ENCODE measurements at regions not wholly inside any gene's neighbourhood (a gene's known extent, or its start where the extent isn't known, plus 50 kb on each side); places are given as distances from the start of the nearest gene placed in this dataset.

- CTCF ChIA-PET = no interaction called here
- Mint-ChIP-seq H3K9me3 (ENCODE audit: unreplicated experiment) (peaks cover 4% of the 10 kb centered on the region), H3K27ac (ENCODE audit: low read depth, unreplicated experiment) (no peak overlapping the region)
These were observed 56.8 kb upstream of the SALL3 start for GRCh38 chr18:78922856-78923255.

GRCh38 chr18:78924301-78924700 is 55.3 kb upstream of the SALL3 start:
- CTCF ChIA-PET = interaction anchor here (0.6 kb wide), 1 partner anchor 531 kb away, joined by 3 read pairs; no protein-coding TSS in a partner anchor
- Mint-ChIP-seq H3K4me3 (ENCODE audit: unreplicated experiment) (no peak overlapping the region), H3K36me3 (ENCODE audit: insufficient read depth, unreplicated experiment) (no peaks in the 10 kb centered on the region), H3K9me3 (ENCODE audit: unreplicated experiment) (no peaks in the 10 kb centered on the region), H3K27ac (ENCODE audit: low read depth, unreplicated experiment) (no peak overlapping the region), H3K27me3 (ENCODE audit: insufficient read depth, unreplicated experiment) (no peaks in the 10 kb centered on the region), H3K4me1 (ENCODE audit: insufficient read depth, unreplicated experiment) (no peaks in the 10 kb centered on the region)
- BruUV-seq (replicated peaks) = no TSS peak
- intact Hi-C loops (cut with micrococcal nuclease) = no loop called here
- POLR2A ChIA-PET = no interaction called here
- TF ChIP-seq, protein P1, sequence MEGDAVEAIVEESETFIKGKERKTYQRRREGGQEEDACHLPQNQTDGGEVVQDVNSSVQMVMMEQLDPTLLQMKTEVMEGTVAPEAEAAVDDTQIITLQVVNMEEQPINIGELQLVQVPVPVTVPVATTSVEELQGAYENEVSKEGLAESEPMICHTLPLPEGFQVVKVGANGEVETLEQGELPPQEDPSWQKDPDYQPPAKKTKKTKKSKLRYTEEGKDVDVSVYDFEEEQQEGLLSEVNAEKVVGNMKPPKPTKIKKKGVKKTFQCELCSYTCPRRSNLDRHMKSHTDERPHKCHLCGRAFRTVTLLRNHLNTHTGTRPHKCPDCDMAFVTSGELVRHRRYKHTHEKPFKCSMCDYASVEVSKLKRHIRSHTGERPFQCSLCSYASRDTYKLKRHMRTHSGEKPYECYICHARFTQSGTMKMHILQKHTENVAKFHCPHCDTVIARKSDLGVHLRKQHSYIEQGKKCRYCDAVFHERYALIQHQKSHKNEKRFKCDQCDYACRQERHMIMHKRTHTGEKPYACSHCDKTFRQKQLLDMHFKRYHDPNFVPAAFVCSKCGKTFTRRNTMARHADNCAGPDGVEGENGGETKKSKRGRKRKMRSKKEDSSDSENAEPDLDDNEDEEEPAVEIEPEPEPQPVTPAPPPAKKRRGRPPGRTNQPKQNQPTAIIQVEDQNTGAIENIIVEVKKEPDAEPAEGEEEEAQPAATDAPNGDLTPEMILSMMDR (IDR thresholded peaks at IDR 0.05; ENCODE audit: unreplicated experiment) = no peak
- DNase-seq (ENCODE audit: unreplicated experiment) = no peak

More at GRCh38 chr18:78922856-78923255, 56.8 kb upstream of the SALL3 start:
- H3K27me3 Mint-ChIP-seq (ENCODE audit: insufficient read depth, unreplicated experiment) = no peaks in the 10 kb centered on the region
- H3K4me3 Mint-ChIP-seq (ENCODE audit: unreplicated experiment) = no peak overlapping the region
- BruUV-seq (replicated peaks) = no TSS peak
- TF ChIP-seq, protein P1 (IDR thresholded peaks at IDR 0.05; ENCODE audit: unreplicated experiment) = no peak
- POLR2A ChIA-PET = no interaction called here
- no peaks in the 10 kb centered on the region for H3K4me1 Mint-ChIP-seq (ENCODE audit: insufficient read depth, unreplicated experiment)
- no peaks in the 10 kb centered on the region for H3K36me3 Mint-ChIP-seq (ENCODE audit: insufficient read depth, unreplicated experiment)
- no peak for DNase-seq (ENCODE audit: unreplicated experiment)
- intact Hi-C loops (cut with micrococcal nuclease) = no loop called here

DNA sequence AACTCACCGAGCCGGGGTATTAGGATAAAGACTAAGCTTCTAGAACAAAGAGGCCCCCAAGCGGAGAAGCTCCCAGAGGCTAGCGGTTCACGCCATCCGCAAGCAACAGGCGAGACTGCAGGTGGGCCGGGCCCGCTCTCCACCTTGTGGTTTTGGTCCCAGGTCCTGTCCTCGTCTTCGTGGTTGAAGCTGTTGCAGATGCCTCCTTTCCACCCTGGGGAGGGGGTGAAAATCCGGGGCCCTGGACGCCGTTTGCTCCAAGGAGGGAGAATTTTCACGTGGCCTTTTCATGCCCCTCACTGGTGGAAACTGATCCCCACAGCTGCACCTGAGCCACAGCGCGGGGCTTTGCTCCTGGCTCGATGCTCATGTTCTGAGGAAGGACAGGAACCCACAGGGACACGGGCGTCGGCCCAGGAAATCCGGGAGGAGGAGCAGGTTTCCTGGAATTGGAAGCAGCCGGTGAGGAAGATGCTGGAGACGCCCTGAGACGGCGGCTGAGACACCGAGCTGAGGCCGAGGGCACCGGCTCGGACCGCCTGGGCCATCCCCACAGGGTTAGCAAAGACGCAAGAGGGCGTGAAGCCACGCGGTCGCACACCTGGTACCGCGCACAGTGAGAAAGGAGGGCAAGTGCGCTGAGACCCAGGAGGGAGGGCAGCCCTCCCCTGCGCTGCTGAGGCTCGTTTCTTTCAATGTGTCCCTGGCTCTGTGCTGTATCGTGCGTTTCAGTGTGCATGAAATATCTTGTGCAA is 54.7 kb upstream of the SALL3 start:
- Mint-ChIP-seq H3K36me3 (ENCODE audit: insufficient read depth, unreplicated experiment) (no peaks in the 10 kb centered on the region), H3K4me1 (ENCODE audit: insufficient read depth, unreplicated experiment) (no peaks in the 10 kb centered on the region), H3K27ac (ENCODE audit: low read depth, unreplicated experiment) (no peak overlapping the region), H3K27me3 (ENCODE audit: insufficient read depth, unreplicated experiment) (no peaks in the 10 kb centered on the region), H3K9me3 (ENCODE audit: unreplicated experiment) (peaks cover 3% of the 10 kb centered on the region), H3K4me3 (ENCODE audit: unreplicated experiment) (no peak overlapping the region)
- DNase-seq (ENCODE audit: unreplicated experiment) = no peak
- intact Hi-C loops (cut with micrococcal nuclease) = no loop called here
- ChIA-PET POLR2A (no interaction called here), CTCF (no interaction called here)
- BruUV-seq (replicated peaks) = no TSS peak
- TF ChIP-seq, protein P1 (IDR thresholded peaks at IDR 0.05; ENCODE audit: unreplicated experiment) = no peak

- BruUV-seq (replicated peaks) = no TSS peak
- POLR2A ChIA-PET = no interaction called here
These were observed 53.9 kb upstream of the SALL3 start for GRCh38 chr18:78925557-78926242.

More at GRCh38 chr18:78925557-78926242, 53.9 kb upstream of the SALL3 start:
- no peaks in the 10 kb centered on the region for H3K27me3 Mint-ChIP-seq (ENCODE audit: insufficient read depth, unreplicated experiment)
- CTCF ChIA-PET = interaction anchor here (0.5 kb wide), 1 partner anchor 23 kb away, joined by 3 read pairs; no protein-coding TSS in a partner anchor
- H3K36me3 Mint-ChIP-seq (ENCODE audit: insufficient read depth, unreplicated experiment) = no peaks in the 10 kb centered on the region
- no peak overlapping the region for H3K4me3 Mint-ChIP-seq (ENCODE audit: unreplicated experiment)
- intact Hi-C loops (cut with micrococcal nuclease) = no loop called here
- no peak overlapping the region for H3K27ac Mint-ChIP-seq (ENCODE audit: low read depth, unreplicated experiment)
- TF ChIP-seq, protein P1 (IDR thresholded peaks at IDR 0.05; ENCODE audit: unreplicated experiment) = no peak
- H3K9me3 Mint-ChIP-seq (ENCODE audit: unreplicated experiment) = peaks cover 10% of the 10 kb centered on the region
- H3K4me1 Mint-ChIP-seq (ENCODE audit: insufficient read depth, unreplicated experiment) = no peaks in the 10 kb centered on the region
- no peak for DNase-seq (ENCODE audit: unreplicated experiment)

All from MCF 10A (cell line).